ENCODE measurements at regions not wholly inside any gene's neighbourhood (a gene's known extent, or its start where the extent isn't known, plus 50 kb on each side); places are given as distances from the start of the nearest gene placed in this dataset.

DNA sequence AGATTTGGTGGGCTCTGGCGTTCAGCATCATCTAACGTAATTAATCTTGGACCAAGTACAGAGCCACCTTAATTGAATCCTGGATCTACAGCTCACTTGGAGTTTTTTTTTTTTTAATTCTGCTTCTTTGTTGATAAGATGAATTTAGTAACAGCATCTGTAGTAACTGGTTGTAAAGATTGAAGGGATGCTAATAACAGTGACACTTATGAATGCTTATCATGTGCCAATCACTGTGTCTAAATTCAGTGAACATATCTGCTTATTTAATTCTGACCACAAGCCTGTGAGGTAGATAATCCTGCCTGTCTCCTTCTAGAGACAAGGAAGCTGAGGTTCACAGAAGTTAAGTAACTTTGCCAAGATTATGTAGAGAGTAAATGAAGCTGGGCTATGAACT is 408.0 kb downstream of the RWDD3 start (continued):
- TF ChIP-seq SUZ12 (IDR thresholded peaks at IDR 0.05; ENCODE audit: low read length), result no peak
- TF ChIP-seq, protein P1, sequence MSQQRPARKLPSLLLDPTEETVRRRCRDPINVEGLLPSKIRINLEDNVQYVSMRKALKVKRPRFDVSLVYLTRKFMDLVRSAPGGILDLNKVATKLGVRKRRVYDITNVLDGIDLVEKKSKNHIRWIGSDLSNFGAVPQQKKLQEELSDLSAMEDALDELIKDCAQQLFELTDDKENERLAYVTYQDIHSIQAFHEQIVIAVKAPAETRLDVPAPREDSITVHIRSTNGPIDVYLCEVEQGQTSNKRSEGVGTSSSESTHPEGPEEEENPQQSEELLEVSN (IDR thresholded peaks at IDR 0.05), result no peak
- no peak for TF ChIP-seq MAFK (IDR thresholded peaks at IDR 0.05; ENCODE audit: low read depth, low read length)
- TF ChIP-seq GTF2F1 (IDR thresholded peaks at IDR 0.05; ENCODE audit: borderline replicate concordance, low read depth, low read length), result no peak
- no peak for TF ChIP-seq CHD1 (IDR thresholded peaks at IDR 0.05; ENCODE audit: low read depth, low read length)

All from H1 (cell line).